KMS-11 (cell line): ENCODE measurements at regions not wholly inside any gene's neighbourhood (a gene's known extent, or its start where the extent isn't known, plus 50 kb on each side); places are given as distances from the start of the nearest gene placed in this dataset.

Source experiments
- H2AFZ ChIP-seq: fragments of 200-600 bp; sonication (generic); 2 replicates; pipeline ENCODE4 v1.6.1; 2016; ENCODE audit warnings: antibody characterized with exemption, mixed run types, low read depth
- H3K27ac ChIP-seq: fragments of 200-600 bp; sonication (generic); 2 replicates; pipeline ENCODE4 v1.6.1; 2016; ENCODE audit warnings: mild to moderate bottlenecking, mixed run types
- H3K27me3 ChIP-seq: fragments of 200-600 bp; sonication (generic); 2 replicates; pipeline ENCODE4 v1.6.1; 2017; ENCODE audit warnings: mild to moderate bottlenecking, low read depth, mixed run types, moderate library complexity; ENCODE audit not compliant: insufficient read depth
- H3K36me3 ChIP-seq: fragments of 200-600 bp; sonication (generic); 2 replicates; pipeline ENCODE4 v1.6.1; 2017; ENCODE audit warnings: mild to moderate bottlenecking, mixed run types; ENCODE audit not compliant: insufficient read depth
- H3K4me1 ChIP-seq: fragments of 200-600 bp; sonication (generic); 2 replicates; pipeline ENCODE4 v1.6.1; 2016; ENCODE audit warnings: mild to moderate bottlenecking, low read depth, mixed run types; ENCODE audit not compliant: poor library complexity, severe bottlenecking
- H3K4me2 ChIP-seq: fragments of 200-600 bp; sonication (generic); 2 replicates; pipeline ENCODE4 v1.7.0; 2016; ENCODE audit warnings: mild to moderate bottlenecking, mixed run types
- H3K4me3 ChIP-seq: fragments of 200-600 bp; sonication (generic); IDR thresholded peaks from 2 replicates; pipeline ENCODE4 v1.6.1; 2017; ENCODE audit warnings: low read depth, low read length, mixed read lengths; ENCODE audit not compliant: insufficient read depth
- H3K79me2 ChIP-seq: fragments of 200-600 bp; sonication (generic); 2 replicates; pipeline ENCODE4 v1.6.1; 2016; ENCODE audit warnings: low read depth, mixed run types; ENCODE audit not compliant: insufficient read depth
- H3K9ac ChIP-seq: fragments of 200-600 bp; sonication (generic); 2 replicates; pipeline ENCODE4 v1.6.1; 2016; ENCODE audit warnings: mild to moderate bottlenecking, mixed run types
- H4K20me1 ChIP-seq: fragments of 200-600 bp; sonication (generic); 2 replicates; pipeline ENCODE4 v1.6.1; 2016; ENCODE audit warnings: mild to moderate bottlenecking, mixed run types; ENCODE audit not compliant: insufficient read depth
- TF ChIP-seq, protein P1 (sequence below): fragments of 200-600 bp; sonication (generic); conservative IDR thresholded peaks from 2 replicates; pipeline ENCODE4 v1.6.1; 2017; ENCODE audit warnings: low read depth, mild to moderate bottlenecking, antibody characterized with exemption, low read length, moderate library complexity, mixed read lengths

DNA sequence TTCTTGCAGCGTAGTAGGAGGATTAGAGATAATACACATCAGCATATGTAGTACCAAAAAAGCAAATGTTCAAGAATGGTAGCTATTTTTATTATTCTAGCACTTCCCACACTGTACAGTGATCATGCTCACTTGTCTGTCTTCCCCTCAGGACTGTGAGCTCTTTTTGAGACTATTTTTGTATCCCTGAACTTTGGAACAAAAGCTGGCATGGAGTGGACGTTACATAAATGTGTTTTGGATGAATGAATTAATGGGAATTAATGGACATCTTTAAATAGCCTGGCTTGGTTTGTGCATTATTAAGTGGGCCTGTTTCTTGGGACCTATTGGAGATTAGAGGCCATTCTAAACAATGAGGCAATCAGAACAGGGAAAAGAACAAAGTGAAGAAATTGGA is 243.7 kb downstream of the CD83 start:
- Histone ChIP-seq H3K4me2 (no peak overlapping the region), H3K27ac (no peak overlapping the region), H4K20me1 (no peaks in the 10 kb centered on the region), H3K4me1 (no peaks in the 10 kb centered on the region), H2AFZ (no peak overlapping the region), H3K27me3 (no peaks in the 10 kb centered on the region), H3K79me2 (no peaks in the 10 kb centered on the region), H3K4me3 (no peak overlapping the region), H3K36me3 (no peaks in the 10 kb centered on the region), H3K9ac (no peak overlapping the region)
- TF ChIP-seq, protein P1, sequence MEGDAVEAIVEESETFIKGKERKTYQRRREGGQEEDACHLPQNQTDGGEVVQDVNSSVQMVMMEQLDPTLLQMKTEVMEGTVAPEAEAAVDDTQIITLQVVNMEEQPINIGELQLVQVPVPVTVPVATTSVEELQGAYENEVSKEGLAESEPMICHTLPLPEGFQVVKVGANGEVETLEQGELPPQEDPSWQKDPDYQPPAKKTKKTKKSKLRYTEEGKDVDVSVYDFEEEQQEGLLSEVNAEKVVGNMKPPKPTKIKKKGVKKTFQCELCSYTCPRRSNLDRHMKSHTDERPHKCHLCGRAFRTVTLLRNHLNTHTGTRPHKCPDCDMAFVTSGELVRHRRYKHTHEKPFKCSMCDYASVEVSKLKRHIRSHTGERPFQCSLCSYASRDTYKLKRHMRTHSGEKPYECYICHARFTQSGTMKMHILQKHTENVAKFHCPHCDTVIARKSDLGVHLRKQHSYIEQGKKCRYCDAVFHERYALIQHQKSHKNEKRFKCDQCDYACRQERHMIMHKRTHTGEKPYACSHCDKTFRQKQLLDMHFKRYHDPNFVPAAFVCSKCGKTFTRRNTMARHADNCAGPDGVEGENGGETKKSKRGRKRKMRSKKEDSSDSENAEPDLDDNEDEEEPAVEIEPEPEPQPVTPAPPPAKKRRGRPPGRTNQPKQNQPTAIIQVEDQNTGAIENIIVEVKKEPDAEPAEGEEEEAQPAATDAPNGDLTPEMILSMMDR: no peak

DNA sequence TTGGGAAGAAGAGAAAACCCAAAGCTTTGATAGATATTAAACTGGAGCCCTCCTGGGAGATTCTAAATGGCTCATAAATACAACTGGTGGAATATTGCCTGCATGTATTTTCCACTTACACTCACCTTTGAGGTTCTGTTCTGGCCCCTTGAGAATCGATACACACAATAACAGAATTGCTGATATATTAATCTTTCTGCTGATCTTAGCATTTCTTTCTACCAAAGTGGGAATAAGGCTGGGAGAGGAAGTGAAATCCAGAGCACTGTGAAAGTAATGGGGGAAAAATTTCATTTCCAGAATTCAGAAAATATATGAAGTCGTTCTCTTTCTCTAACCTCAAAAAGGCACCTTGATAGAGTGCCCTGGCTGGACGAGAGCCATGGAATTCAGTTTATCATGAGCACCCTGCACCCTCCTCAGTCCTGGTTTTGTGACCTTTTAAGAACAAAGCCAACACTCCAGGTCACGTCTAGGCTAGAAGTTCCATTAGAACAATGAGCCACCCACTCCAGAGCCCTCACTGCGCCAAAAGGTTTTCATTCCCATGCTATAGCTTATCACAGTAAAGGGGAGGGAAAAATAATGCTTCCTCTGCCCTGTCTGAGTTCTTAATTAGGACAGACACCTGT is 244.5 kb downstream of the CD83 start:
- no peaks in the 10 kb centered on the region for H3K79me2 ChIP-seq
- H3K27ac ChIP-seq: no peak overlapping the region
- no peaks in the 10 kb centered on the region for H3K4me1 ChIP-seq
- no peaks in the 10 kb centered on the region for H3K27me3 ChIP-seq
- no peaks in the 10 kb centered on the region for H3K36me3 ChIP-seq
- H3K9ac ChIP-seq: no peak overlapping the region
- H4K20me1 ChIP-seq: no peaks in the 10 kb centered on the region
- no peak overlapping the region for H2AFZ ChIP-seq
- TF ChIP-seq, protein P1: no peak
- H3K4me3 ChIP-seq: no peak overlapping the region
- H3K4me2 ChIP-seq: no peak overlapping the region

DNA sequence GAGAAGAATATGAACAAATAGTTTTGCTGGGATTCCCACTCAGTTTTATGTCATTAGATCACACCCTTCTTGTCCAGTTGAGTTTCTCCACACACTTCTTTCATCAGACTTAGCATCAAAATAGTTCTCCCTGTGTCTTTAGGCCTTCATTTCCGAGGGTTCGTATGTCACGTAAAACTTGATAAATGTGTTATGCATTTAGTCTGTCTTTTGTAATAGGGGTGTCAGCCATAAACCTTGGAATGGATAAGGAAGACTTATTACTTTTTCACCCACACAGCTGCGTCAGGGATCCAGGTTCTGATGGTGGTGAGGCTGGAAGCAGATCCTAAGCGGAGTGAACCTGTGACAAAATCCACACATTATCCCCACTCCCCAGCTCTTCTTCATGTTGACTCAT is 246.8 kb downstream of the CD83 start:
- Histone ChIP-seq H3K4me3 (no peak overlapping the region), H3K9ac (no peak overlapping the region), H3K27me3 (no peaks in the 10 kb centered on the region), H2AFZ (no peak overlapping the region), H3K36me3 (no peaks in the 10 kb centered on the region), H3K4me2 (no peak overlapping the region), H3K27ac (no peak overlapping the region), H3K4me1 (no peaks in the 10 kb centered on the region), H4K20me1 (no peaks in the 10 kb centered on the region), H3K79me2 (no peaks in the 10 kb centered on the region)
- TF ChIP-seq, protein P1: no peak

DNA sequence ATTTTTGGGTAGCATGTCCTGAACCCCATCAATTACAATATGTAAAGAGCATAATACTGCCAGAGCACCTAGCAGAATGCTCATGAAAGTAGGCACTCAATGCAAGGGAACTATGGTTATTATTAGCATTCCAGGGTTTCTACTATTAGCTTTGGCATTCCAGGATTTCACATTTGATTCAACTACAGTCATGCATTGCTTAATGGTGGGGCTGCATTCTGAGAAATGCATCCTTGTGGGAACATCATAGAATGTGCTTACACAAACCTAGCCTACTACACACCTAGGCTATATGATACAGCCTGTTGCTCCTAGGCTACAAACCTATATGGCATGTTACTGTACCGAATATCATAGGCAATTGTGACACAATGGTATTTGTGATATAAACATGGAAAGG is 247.8 kb downstream of the CD83 start:
- no peaks in the 10 kb centered on the region for H3K36me3 ChIP-seq
- no peaks in the 10 kb centered on the region for H3K4me1 ChIP-seq
- H3K79me2 ChIP-seq: no peaks in the 10 kb centered on the region
- H3K4me3 ChIP-seq: no peak overlapping the region
- H3K27ac ChIP-seq: no peak overlapping the region
- no peaks in the 10 kb centered on the region for H4K20me1 ChIP-seq
- no peaks in the 10 kb centered on the region for H3K27me3 ChIP-seq
- H3K9ac ChIP-seq: no peak overlapping the region
- TF ChIP-seq, protein P1: no peak
- no peak overlapping the region for H3K4me2 ChIP-seq
- no peak overlapping the region for H2AFZ ChIP-seq
